Keratinocyte (primary cell): ENCODE measurements at regions not wholly inside any gene's neighbourhood (a gene's known extent, or its start where the extent isn't known, plus 50 kb on each side); places are given as distances from the start of the nearest gene placed in this dataset.

Source experiments
- DNase-seq: peaks from one replicate; pipeline ENCODE4 v3.0.0-alpha.2; 2011; ENCODE audit warnings: low read depth, missing footprints, low spot score
- FAIRE-seq: peaks from 2 replicates; lab custom pipeline; 2011; peaks lifted over from hg19 to GRCh38; lab: Jason Lieb, UNC
- H2AFZ ChIP-seq: 2 replicates; pipeline ENCODE4 v1.6.0; 2012; ENCODE audit warnings: low read length, control low read depth, inconsistent platforms; ENCODE audit not compliant: control insufficient read depth
- H3K27ac ChIP-seq: 2 replicates; pipeline ENCODE4 v1.5.1; 2011; ENCODE audit warnings: low read length; ENCODE audit not compliant: control insufficient read depth, insufficient read depth
- H3K27me3 ChIP-seq: 3 replicates; pipeline ENCODE4 v1.6.0; 2011; ENCODE audit warnings: low read length; ENCODE audit not compliant: control insufficient read depth, insufficient read depth; ENCODE audit errors: extremely low read depth
- H3K36me3 ChIP-seq, 2 experiments: 2 replicates in 1 of 2; 3 replicates in 1 of 2; pipeline ENCODE4 v1.5.1; 2011; ENCODE audit warnings: low read length in 2 of 2, mild to moderate bottlenecking in 1 of 2; ENCODE audit not compliant: control insufficient read depth in 2 of 2, insufficient read depth in 2 of 2; ENCODE audit errors: extremely low read depth in 1 of 2
- H3K4me1 ChIP-seq: 3 replicates; pipeline ENCODE4 v1.5.1; 2011; ENCODE audit warnings: low read length; ENCODE audit not compliant: control insufficient read depth, insufficient read depth; ENCODE audit errors: extremely low read depth
- H3K4me2 ChIP-seq: 3 replicates; pipeline ENCODE4 v1.6.0; 2011; ENCODE audit warnings: low read depth, low read length; ENCODE audit not compliant: control insufficient read depth, insufficient read depth; ENCODE audit errors: extremely low read depth
- H3K4me3 ChIP-seq, 3 experiments: fragments of 200-600 bp in 1 of 3; sonication (generic) in 1 of 3; 2 replicates in 2 of 3; 3 replicates in 1 of 3; pipeline ENCODE4 v1.5.1; 2011 to 2016; ENCODE audit warnings: low read length in 3 of 3, mild to moderate bottlenecking in 3 of 3, control low read depth in 2 of 3, inconsistent platforms in 1 of 3, low read depth in 1 of 3, mixed read lengths in 1 of 3, mixed run types in 1 of 3, moderate library complexity in 1 of 3; ENCODE audit not compliant: control insufficient read depth in 2 of 3, insufficient read depth in 2 of 3; ENCODE audit errors: extremely low read depth in 1 of 3
- H3K79me2 ChIP-seq: 2 replicates; pipeline ENCODE4 v1.6.0; 2012; ENCODE audit warnings: low read length; ENCODE audit not compliant: control insufficient read depth, insufficient read depth
- H3K9ac ChIP-seq: 3 replicates; pipeline ENCODE4 v1.6.0; 2011; ENCODE audit warnings: low read length; ENCODE audit not compliant: control insufficient read depth, insufficient read depth; ENCODE audit errors: extremely low read depth
- H3K9me1 ChIP-seq: 3 replicates; pipeline ENCODE4 v1.6.0; 2011; ENCODE audit warnings: low read length; ENCODE audit not compliant: control insufficient read depth, insufficient read depth; ENCODE audit errors: extremely low read depth
- H3K9me3 ChIP-seq: 2 replicates; pipeline ENCODE4 v1.5.1; 2012; ENCODE audit warnings: low read depth, low read length; ENCODE audit not compliant: control insufficient read depth
- H4K20me1 ChIP-seq: 3 replicates; pipeline ENCODE4 v1.6.0; 2011; ENCODE audit warnings: low read length; ENCODE audit not compliant: control insufficient read depth, insufficient read depth; ENCODE audit errors: extremely low read depth
- EZH2 ChIP-seq: IDR thresholded peaks from one replicate; pipeline ENCODE4 v1.6.1; 2012; ENCODE audit warnings: inconsistent platforms, mild to moderate bottlenecking, low read length, moderate library complexity
- dilution Hi-C: fragments of 300-500 bp; cut with MboI; formaldehyde crosslinking; loops from one replicate; pipeline ENCODE4 v1.7.0; 2020; ENCODE audit warnings: low sequenced_read_pairs; ENCODE audit not compliant: extremely low pct_ligation_motif_present
- TF ChIP-seq, protein P1 (sequence below), 3 experiments: IDR thresholded peaks in 1 of 3; conservative IDR thresholded peaks in 1 of 3; optimal IDR thresholded peaks in 1 of 3; 2 replicates in 2 of 3; 3 replicates in 1 of 3; pipeline versions ENCODE3 to v1.5.1; 2011; ENCODE audit warnings: low read length in 3 of 3, mild to moderate bottlenecking in 3 of 3, moderate library complexity in 2 of 3, control low read depth in 1 of 3, inconsistent platforms in 1 of 3; ENCODE audit not compliant: insufficient read depth in 2 of 3; ENCODE audit errors: extremely low read depth in 1 of 3

DNA sequence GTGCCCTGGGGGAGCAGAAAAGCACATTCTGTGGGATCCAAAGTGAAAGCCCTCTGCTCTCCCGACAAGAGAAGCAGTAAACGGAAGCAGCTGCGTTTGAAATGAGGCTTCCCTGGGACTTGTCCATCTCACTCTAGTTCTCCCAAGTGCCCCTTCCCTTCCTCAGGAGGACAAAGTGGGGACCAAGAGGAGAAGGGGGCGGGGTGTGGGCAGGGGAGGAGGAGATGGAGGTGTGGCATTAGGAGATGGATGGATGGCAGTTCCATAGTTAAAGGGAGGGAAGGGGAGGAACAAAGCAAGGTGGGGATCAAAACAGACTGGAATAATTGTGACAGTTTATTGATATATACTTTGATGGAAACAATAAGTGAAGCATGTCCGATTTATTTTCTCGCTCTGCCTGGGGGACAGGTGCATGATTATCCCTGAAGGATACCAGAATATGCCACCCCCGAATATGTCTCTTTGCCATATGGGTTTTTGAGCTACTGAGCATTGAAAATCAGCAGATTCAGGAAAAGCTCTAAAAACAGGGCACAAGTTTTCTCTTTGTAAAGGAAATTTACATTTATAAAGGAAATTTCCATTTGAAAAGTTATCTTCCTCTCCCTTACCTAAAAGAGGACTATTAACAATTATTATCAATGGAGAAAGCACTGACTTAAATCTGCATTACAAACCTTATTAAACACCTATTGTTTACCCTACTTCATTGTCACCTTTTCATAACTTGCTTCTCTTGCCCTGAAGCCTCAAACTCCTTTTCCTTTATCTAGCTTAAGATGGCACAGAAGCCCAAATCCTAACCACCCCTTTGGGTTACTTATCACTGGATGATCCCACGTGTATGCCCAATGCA lies 58.9 kb upstream of the DAZL start:
- Histone ChIP-seq H3K27ac (no peak overlapping the region), H3K4me3 (no peak overlapping the region), H2AFZ (no peak overlapping the region), H3K79me2 (no peaks in the 10 kb centered on the region), H3K4me1 (no peaks in the 10 kb centered on the region), H4K20me1 (no peaks in the 10 kb centered on the region), H3K9me3 (no peaks in the 10 kb centered on the region), H3K9ac (no peak overlapping the region), H3K27me3 (no peaks in the 10 kb centered on the region), H3K9me1 (no peaks in the 10 kb centered on the region), H3K4me2 (no peak overlapping the region), H3K36me3 (no peaks in the 10 kb centered on the region)
- FAIRE-seq (no peak), DNase-seq (no peak)
- TF ChIP-seq, protein P1, sequence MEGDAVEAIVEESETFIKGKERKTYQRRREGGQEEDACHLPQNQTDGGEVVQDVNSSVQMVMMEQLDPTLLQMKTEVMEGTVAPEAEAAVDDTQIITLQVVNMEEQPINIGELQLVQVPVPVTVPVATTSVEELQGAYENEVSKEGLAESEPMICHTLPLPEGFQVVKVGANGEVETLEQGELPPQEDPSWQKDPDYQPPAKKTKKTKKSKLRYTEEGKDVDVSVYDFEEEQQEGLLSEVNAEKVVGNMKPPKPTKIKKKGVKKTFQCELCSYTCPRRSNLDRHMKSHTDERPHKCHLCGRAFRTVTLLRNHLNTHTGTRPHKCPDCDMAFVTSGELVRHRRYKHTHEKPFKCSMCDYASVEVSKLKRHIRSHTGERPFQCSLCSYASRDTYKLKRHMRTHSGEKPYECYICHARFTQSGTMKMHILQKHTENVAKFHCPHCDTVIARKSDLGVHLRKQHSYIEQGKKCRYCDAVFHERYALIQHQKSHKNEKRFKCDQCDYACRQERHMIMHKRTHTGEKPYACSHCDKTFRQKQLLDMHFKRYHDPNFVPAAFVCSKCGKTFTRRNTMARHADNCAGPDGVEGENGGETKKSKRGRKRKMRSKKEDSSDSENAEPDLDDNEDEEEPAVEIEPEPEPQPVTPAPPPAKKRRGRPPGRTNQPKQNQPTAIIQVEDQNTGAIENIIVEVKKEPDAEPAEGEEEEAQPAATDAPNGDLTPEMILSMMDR (optimal IDR thresholded peaks at IDR 0.05 in 1 of 3, IDR thresholded peaks at IDR 0.05 in 1 of 3, conservative IDR thresholded peaks at IDR 0.05 in 1 of 3; ENCODE audit: extremely low read depth in 1 of 3, insufficient read depth in 2 of 3, low read length in 3 of 3), result no peak
- TF ChIP-seq EZH2, result no peak
- dilution Hi-C loops, result no loop called here

DNA sequence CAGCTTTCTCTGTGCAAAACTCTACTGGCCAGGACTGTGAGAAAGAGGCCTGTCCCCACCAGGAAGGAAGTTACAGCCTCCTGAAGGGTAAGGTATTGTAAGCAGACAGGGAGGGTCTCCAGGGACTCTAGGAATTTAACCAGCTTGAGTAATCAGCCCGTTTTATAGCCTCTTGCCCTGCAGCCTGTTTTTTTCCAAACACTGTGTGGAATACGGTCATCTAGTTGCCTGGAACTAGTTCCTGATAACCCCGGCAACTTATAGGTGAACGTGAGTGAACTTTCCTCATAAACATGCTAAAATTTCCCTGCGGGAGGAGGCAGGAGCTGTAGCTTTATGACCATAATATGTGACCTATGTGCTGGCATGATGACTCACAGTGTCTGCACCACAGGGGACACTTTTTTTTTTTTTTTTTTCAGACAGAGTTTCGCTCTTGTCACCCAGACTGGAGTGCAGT lies 60.1 kb upstream of the DAZL start:
- dilution Hi-C loops, result no loop called here
- H3K79me2 ChIP-seq, result no peaks in the 10 kb centered on the region
- H3K9me1 ChIP-seq, result no peaks in the 10 kb centered on the region
- H3K4me1 ChIP-seq, result no peaks in the 10 kb centered on the region
- no peak overlapping the region for H3K4me2 ChIP-seq
- no peak overlapping the region for H3K4me3 ChIP-seq
- H4K20me1 ChIP-seq, result no peaks in the 10 kb centered on the region
- FAIRE-seq, result no peak
- H3K27ac ChIP-seq, result no peak overlapping the region
- TF ChIP-seq, protein P1 (optimal IDR thresholded peaks at IDR 0.05 in 1 of 3, IDR thresholded peaks at IDR 0.05 in 1 of 3, conservative IDR thresholded peaks at IDR 0.05 in 1 of 3; ENCODE audit: extremely low read depth in 1 of 3, insufficient read depth in 2 of 3, low read length in 3 of 3), result no peak
- no peak for TF ChIP-seq EZH2
- no peaks in the 10 kb centered on the region for H3K27me3 ChIP-seq
- H3K9me3 ChIP-seq, result no peaks in the 10 kb centered on the region
- no peak for DNase-seq
- no peak overlapping the region for H3K9ac ChIP-seq
- no peaks in the 10 kb centered on the region for H3K36me3 ChIP-seq
- no peak overlapping the region for H2AFZ ChIP-seq
